HepG2 (cell line): ENCODE measurements at regions not wholly inside any gene's neighbourhood (a gene's known extent, or its start where the extent isn't known, plus 50 kb on each side); places are given as distances from the start of the nearest gene placed in this dataset.

Experiments used
- ATAC-seq: fragments of 200-7000 bp; cut with Tn5 transposase; 3 replicates; pipeline ENCODE4 v1.9.1; 2020; ENCODE audit warnings: mild to moderate bottlenecking, moderate library complexity
- BruUV-seq: library from RNA; stranded (reverse); fragments of 400-500 nt; replicated peaks from 2 replicates; lab custom pipeline; 2021; lab: Mats Ljungman, UMichigan
- CTCF ChIA-PET: fragments of 300-600 bp; formaldehyde crosslinking; extraction: SDS; loops from one replicate; lab custom pipeline; 2021; ENCODE audit warnings: low total read pairs, inconsistent platforms, low intra/inter-chr PET ratio; lab: Yijun Ruan, JAX
- POLR2A ChIA-PET: fragments of 350-600 bp; sonication (Branson Sonifier 250); formaldehyde crosslinking; loops from one replicate; lab custom pipeline; 2020; ENCODE audit warnings: antibody characterized with exemption, inconsistent platforms; lab: Yijun Ruan, JAX
- DNase-seq: peaks from one replicate; pipeline ENCODE4 v3.0.0-alpha.2; 2015; ENCODE audit warnings: low spot score
- FAIRE-seq: peaks from 3 replicates; lab custom pipeline; 2011; peaks lifted over from hg19 to GRCh38; lab: Jason Lieb, UNC
- H2AFZ ChIP-seq: one replicate; pipeline ENCODE4 v1.6.1; 2011; ENCODE audit warnings: low read length, inconsistent platforms
- H3K27ac ChIP-seq: fragments of 300-600 bp; 3 replicates; pipeline ENCODE4 v1.8.0; 2011; ENCODE audit warnings: mixed run types, mild to moderate bottlenecking, mixed read lengths, low read length, inconsistent platforms; ENCODE audit not compliant: insufficient read depth; ENCODE audit errors: extremely low read length
- H3K27me3 ChIP-seq, 2 experiments: fragments of 200-600 bp in 1 of 2; 2 replicates in 1 of 2; 3 replicates in 1 of 2; pipeline versions ENCODE4 v1.6.0 to v1.8.0; 2011; ENCODE audit warnings: low read length in 2 of 2, mild to moderate bottlenecking in 2 of 2, moderate library complexity in 2 of 2, inconsistent platforms in 1 of 2; ENCODE audit not compliant: insufficient read depth in 2 of 2, control insufficient read depth in 1 of 2
- H3K36me3 ChIP-seq, 2 experiments: fragments of 200-600 bp in 1 of 2; replicated peaks in 1 of 2; 2 replicates in 1 of 2; 3 replicates in 1 of 2; pipeline versions ENCODE4 v1.5.1 to v1.8.0; 2011; ENCODE audit warnings: low read length in 2 of 2, inconsistent platforms in 1 of 2; ENCODE audit not compliant: insufficient read depth in 2 of 2, control insufficient read depth in 1 of 2
- H3K4me1 ChIP-seq: 2 replicates; pipeline ENCODE4 v1.5.1; 2012; ENCODE audit warnings: low read length, inconsistent platforms; ENCODE audit not compliant: insufficient read depth
- H3K4me2 ChIP-seq: 2 replicates; pipeline ENCODE4 v1.6.0; 2011; ENCODE audit warnings: low read depth, low read length, inconsistent platforms
- H3K4me3 ChIP-seq, 3 experiments: fragments of 200-600 bp in 1 of 3; sonication (generic), shearing (Covaris generic) in 1 of 3; replicated peaks in 1 of 3; 2 replicates each; pipeline ENCODE4 v1.5.1; 2011 to 2016; ENCODE audit warnings: low read length in 3 of 3, inconsistent platforms in 2 of 3, low read depth in 2 of 3, mild to moderate bottlenecking in 2 of 3, control low read depth in 1 of 3, mixed read lengths in 1 of 3; ENCODE audit not compliant: insufficient read depth in 1 of 3
- H3K79me2 ChIP-seq: one replicate; pipeline ENCODE4 v1.6.1; 2011; ENCODE audit warnings: low read length, inconsistent platforms; ENCODE audit not compliant: insufficient read depth
- H3K9ac ChIP-seq: 2 replicates; pipeline ENCODE4 v1.6.0; 2011; ENCODE audit warnings: mild to moderate bottlenecking, low read depth, low read length, inconsistent platforms; ENCODE audit not compliant: insufficient read depth
- H3K9me3 ChIP-seq: 2 replicates; pipeline ENCODE4 v1.5.1; 2012; ENCODE audit warnings: mild to moderate bottlenecking, low read length
- H4K20me1 ChIP-seq: 2 replicates; pipeline ENCODE4 v1.6.0; 2011; ENCODE audit warnings: inconsistent platforms, mild to moderate bottlenecking, low read length, moderate library complexity; ENCODE audit not compliant: insufficient read depth
- AKAP8 ChIP-seq: sonication (generic); formaldehyde crosslinking; IDR thresholded peaks from 2 replicates; pipeline ENCODE4 v1.5.1; 2020; ENCODE audit warnings: mild to moderate bottlenecking, missing genetic modification reagents
- KLF12 ChIP-seq: sonication (generic); formaldehyde crosslinking; IDR thresholded peaks from 2 replicates; pipeline ENCODE4 v1.4.0; 2020; ENCODE audit warnings: missing genetic modification reagents, borderline replicate concordance
- ZC3H13 ChIP-seq: sonication (generic); formaldehyde crosslinking; IDR thresholded peaks from 2 replicates; pipeline ENCODE4 v1.8.1; 2023; ENCODE audit warnings: mild to moderate bottlenecking, missing genetic modification reagents, moderate library complexity
- ZNF367 ChIP-seq: sonication (generic); formaldehyde crosslinking; IDR thresholded peaks from 2 replicates; pipeline ENCODE4 v1.4.0; 2020; ENCODE audit warnings: missing genetic modification reagents, borderline replicate concordance
- ZSCAN29 ChIP-seq: sonication (generic); formaldehyde crosslinking; conservative IDR thresholded peaks from 2 replicates; pipeline ENCODE4 v1.4.0; 2020; ENCODE audit warnings: mild to moderate bottlenecking, missing genetic modification reagents
- WGBS: methylation state at CpG from one replicate; pipeline ENCODE4 v1.1.6; 2017; ENCODE audit warnings: low lambda C conversion rate; 5-methylcytosine and 5-hydroxymethylcytosine counted together
- in situ Hi-C: cut with HindIII; loops from 2 replicates; pipeline ENCODE4 v1.10.0; 2017; ENCODE audit warnings: low pct_unique_long_range_greater_than_20kb; ENCODE audit not compliant: extremely low pct_ligation_motif_present
- intact Hi-C: fragments of 100-400 bp; cut with micrococcal nuclease; formaldehyde crosslinking; loops from one replicate; pipeline ENCODE4 v1.10.0; 2022; ENCODE audit not compliant: unreplicated experiment

- Histone ChIP-seq H3K36me3 (no peaks in the 10 kb centered on the region), H4K20me1 (no peaks in the 10 kb centered on the region), H3K79me2 (no peaks in the 10 kb centered on the region), H2AFZ (no peak overlapping the region), H3K4me2 (no peak overlapping the region), H3K27ac (no peak overlapping the region), H3K9me3 (no peaks in the 10 kb centered on the region), H3K4me1 (peaks cover 10% of the 10 kb centered on the region), H3K4me3 (no peak overlapping the region), H3K9ac (no peak overlapping the region), H3K27me3 (no peaks in the 10 kb centered on the region)
- in situ Hi-C loops (no loop called here), intact Hi-C loops (no loop called here)
- DNase-seq (no peak), ATAC-seq (no peak), FAIRE-seq (no peak)
- POLR2A ChIA-PET: no interaction called here
- CTCF ChIA-PET: no interaction called here
- TF ChIP-seq ZSCAN29 (CRISPR knock-in tag) (no peak), ZC3H13 (CRISPR knock-in tag) (no peak)
- BruUV-seq: no TSS peak
These were observed 251.0 kb upstream of the CWC22 start for GRCh38 chr2:180258041-180258537.

- TF ChIP-seq KLF12 (no peak), ZNF367 (CRISPR knock-in tag) (no peak), AKAP8 (CRISPR knock-in tag) (no peak)
- H3K27ac ChIP-seq: no peak overlapping the region
- ChIA-PET CTCF (no interaction called here), POLR2A (no interaction called here)
- DNase-seq (no peak), ATAC-seq (no peak), FAIRE-seq (no peak)
- no peaks in the 10 kb centered on the region for H4K20me1 ChIP-seq
- in situ Hi-C loops (no loop called here), intact Hi-C loops (no loop called here)
- no TSS peak for BruUV-seq
- H3K4me1 ChIP-seq: peaks cover 10% of the 10 kb centered on the region
- H3K4me2 ChIP-seq: no peak overlapping the region
- no peak overlapping the region for H2AFZ ChIP-seq
- 16% methylated on average over 5 of the region's 5 CpGs for WGBS
- H3K27me3 ChIP-seq: no peaks in the 10 kb centered on the region
- no peak overlapping the region for H3K4me3 ChIP-seq
- H3K36me3 ChIP-seq: no peaks in the 10 kb centered on the region
- H3K9ac ChIP-seq: no peak overlapping the region
- H3K9me3 ChIP-seq: no peaks in the 10 kb centered on the region
- H3K79me2 ChIP-seq: no peaks in the 10 kb centered on the region
These were observed 250.2 kb upstream of the CWC22 start for GRCh38 chr2:180257247-180257646.
